ENCODE measurements at regions not wholly inside any gene's neighbourhood (a gene's known extent, or its start where the extent isn't known, plus 50 kb on each side); places are given as distances from the start of the nearest gene placed in this dataset.

- no peaks in the 10 kb centered on the region for H3K9me3 ChIP-seq (ENCODE audit: low read length)
- H3K9ac ChIP-seq (ENCODE audit: low read length): no peak overlapping the region
- no peaks in the 10 kb centered on the region for H3K9me2 ChIP-seq (replicated peaks; ENCODE audit: insufficient read depth, low read length)
- H4K20me1 ChIP-seq (ENCODE audit: insufficient read depth, low read depth, low read length): no peaks in the 10 kb centered on the region
- no peaks in the 10 kb centered on the region for H3K79me2 ChIP-seq (ENCODE audit: low read length)
- DNase-seq: no peak
- H3K4me3 ChIP-seq (ENCODE audit: low read length): no peak overlapping the region
- no peak overlapping the region for H3K4me2 ChIP-seq (ENCODE audit: low read depth, low read length, poor library complexity, severe bottlenecking)
- H3K4me1 ChIP-seq (ENCODE audit: low read length): no peaks in the 10 kb centered on the region
- no peak overlapping the region for H2AFZ ChIP-seq (ENCODE audit: low read length)
- no peaks in the 10 kb centered on the region for H3K36me3 ChIP-seq (ENCODE audit: insufficient read depth, low read length)
- H3K27ac ChIP-seq (ENCODE audit: low read length): no peak overlapping the region
- H3K27me3 ChIP-seq (ENCODE audit: low read length): no peaks in the 10 kb centered on the region
Observed at GRCh38 chr5:125298258-125298657, 551.8 kb upstream of the ZNF608 start.

GRCh38 chr5:125298746-125299379 lies 552.4 kb upstream of the ZNF608 start:
- H3K9ac ChIP-seq (ENCODE audit: low read length): no peak overlapping the region
- no peaks in the 10 kb centered on the region for H3K9me3 ChIP-seq (ENCODE audit: low read length)
- H3K9me2 ChIP-seq (replicated peaks; ENCODE audit: insufficient read depth, low read length): no peaks in the 10 kb centered on the region
- H3K27me3 ChIP-seq (ENCODE audit: low read length): no peaks in the 10 kb centered on the region
- no peaks in the 10 kb centered on the region for H3K36me3 ChIP-seq (ENCODE audit: insufficient read depth, low read length)
- no peaks in the 10 kb centered on the region for H3K79me2 ChIP-seq (ENCODE audit: low read length)
- H2AFZ ChIP-seq (ENCODE audit: low read length): no peak overlapping the region
- no peaks in the 10 kb centered on the region for H3K4me1 ChIP-seq (ENCODE audit: low read length)
- H3K4me2 ChIP-seq (ENCODE audit: low read depth, low read length, poor library complexity, severe bottlenecking): no peak overlapping the region
- no peak overlapping the region for H3K27ac ChIP-seq (ENCODE audit: low read length)
- DNase-seq: no peak
- no peak overlapping the region for H3K4me3 ChIP-seq (ENCODE audit: low read length)
- H4K20me1 ChIP-seq (ENCODE audit: insufficient read depth, low read depth, low read length): no peaks in the 10 kb centered on the region

GRCh38 chr5:125301711-125302110 lies 555.3 kb upstream of the ZNF608 start:
- no peaks in the 10 kb centered on the region for H3K27me3 ChIP-seq (ENCODE audit: low read length)
- no peak overlapping the region for H3K4me3 ChIP-seq (ENCODE audit: low read length)
- H3K79me2 ChIP-seq (ENCODE audit: low read length): no peaks in the 10 kb centered on the region
- DNase-seq: no peak
- no peak overlapping the region for H3K4me2 ChIP-seq (ENCODE audit: low read depth, low read length, poor library complexity, severe bottlenecking)
- H3K9me3 ChIP-seq (ENCODE audit: low read length): no peaks in the 10 kb centered on the region
- no peak overlapping the region for H3K27ac ChIP-seq (ENCODE audit: low read length)
- no peak overlapping the region for H2AFZ ChIP-seq (ENCODE audit: low read length)
- no peaks in the 10 kb centered on the region for H4K20me1 ChIP-seq (ENCODE audit: insufficient read depth, low read depth, low read length)
- no peaks in the 10 kb centered on the region for H3K4me1 ChIP-seq (ENCODE audit: low read length)
- no peaks in the 10 kb centered on the region for H3K9me2 ChIP-seq (replicated peaks; ENCODE audit: insufficient read depth, low read length)
- H3K9ac ChIP-seq (ENCODE audit: low read length): no peak overlapping the region
- H3K36me3 ChIP-seq (ENCODE audit: insufficient read depth, low read length): no peaks in the 10 kb centered on the region

GRCh38 chr5:125302577-125302976 lies 556.1 kb upstream of the ZNF608 start:
- Histone ChIP-seq H3K9me3 (ENCODE audit: low read length) (0 out of 2 replicates have a peak, but pooled peaks cover 3% of the 10 kb centered on the region), H3K4me3 (ENCODE audit: low read length) (no peak overlapping the region), H3K4me1 (ENCODE audit: low read length) (no peaks in the 10 kb centered on the region), H3K4me2 (ENCODE audit: low read depth, low read length, poor library complexity, severe bottlenecking) (no peak overlapping the region), H2AFZ (ENCODE audit: low read length) (no peak overlapping the region), H3K27me3 (ENCODE audit: low read length) (no peaks in the 10 kb centered on the region), H3K27ac (ENCODE audit: low read length) (no peak overlapping the region), H4K20me1 (ENCODE audit: insufficient read depth, low read depth, low read length) (no peaks in the 10 kb centered on the region), H3K9ac (ENCODE audit: low read length) (no peak overlapping the region), H3K9me2 (replicated peaks; ENCODE audit: insufficient read depth, low read length) (no peaks in the 10 kb centered on the region), H3K79me2 (ENCODE audit: low read length) (no peaks in the 10 kb centered on the region), H3K36me3 (ENCODE audit: insufficient read depth, low read length) (no peaks in the 10 kb centered on the region)
- DNase-seq: no peak

GRCh38 chr5:125306741-125307140 lies 560.3 kb upstream of the ZNF608 start:
- Histone ChIP-seq H3K79me2 (ENCODE audit: low read length) (no peaks in the 10 kb centered on the region), H3K36me3 (ENCODE audit: insufficient read depth, low read length) (no peaks in the 10 kb centered on the region), H4K20me1 (ENCODE audit: insufficient read depth, low read depth, low read length) (no peaks in the 10 kb centered on the region), H3K9ac (ENCODE audit: low read length) (no peak overlapping the region), H3K27ac (ENCODE audit: low read length) (no peak overlapping the region), H3K27me3 (ENCODE audit: low read length) (no peaks in the 10 kb centered on the region), H3K9me3 (ENCODE audit: low read length) (0 out of 2 replicates have a peak, but pooled peaks cover 5% of the 10 kb centered on the region), H3K4me1 (ENCODE audit: low read length) (no peaks in the 10 kb centered on the region), H3K4me2 (ENCODE audit: low read depth, low read length, poor library complexity, severe bottlenecking) (no peak overlapping the region), H3K9me2 (replicated peaks; ENCODE audit: insufficient read depth, low read length) (no peaks in the 10 kb centered on the region), H2AFZ (ENCODE audit: low read length) (no peak overlapping the region), H3K4me3 (ENCODE audit: low read length) (no peak overlapping the region)
- DNase-seq: no peak

GRCh38 chr5:125310749-125311148 lies 564.3 kb upstream of the ZNF608 start:
- H3K9ac ChIP-seq (ENCODE audit: low read length): no peak overlapping the region
- H3K9me2 ChIP-seq (replicated peaks; ENCODE audit: insufficient read depth, low read length): no peaks in the 10 kb centered on the region
- 0 out of 2 replicates have a peak, but pooled peaks cover 5% of the 10 kb centered on the region for H3K9me3 ChIP-seq (ENCODE audit: low read length)
- no peaks in the 10 kb centered on the region for H4K20me1 ChIP-seq (ENCODE audit: insufficient read depth, low read depth, low read length)
- no peak overlapping the region for H3K4me3 ChIP-seq (ENCODE audit: low read length)
- DNase-seq: no peak
- no peaks in the 10 kb centered on the region for H3K36me3 ChIP-seq (ENCODE audit: insufficient read depth, low read length)
- no peak overlapping the region for H3K27ac ChIP-seq (ENCODE audit: low read length)
- no peaks in the 10 kb centered on the region for H3K27me3 ChIP-seq (ENCODE audit: low read length)
- no peaks in the 10 kb centered on the region for H3K79me2 ChIP-seq (ENCODE audit: low read length)
- H2AFZ ChIP-seq (ENCODE audit: low read length): no peak overlapping the region
- no peaks in the 10 kb centered on the region for H3K4me1 ChIP-seq (ENCODE audit: low read length)
- no peak overlapping the region for H3K4me2 ChIP-seq (ENCODE audit: low read depth, low read length, poor library complexity, severe bottlenecking)

- Histone ChIP-seq H3K9me3 (ENCODE audit: low read length) (0 out of 2 replicates have a peak, but pooled peaks cover 5% of the 10 kb centered on the region), H3K4me2 (ENCODE audit: low read depth, low read length, poor library complexity, severe bottlenecking) (no peak overlapping the region), H3K27me3 (ENCODE audit: low read length) (no peaks in the 10 kb centered on the region), H3K79me2 (ENCODE audit: low read length) (no peaks in the 10 kb centered on the region), H3K9ac (ENCODE audit: low read length) (no peak overlapping the region), H3K27ac (ENCODE audit: low read length) (no peak overlapping the region), H3K9me2 (replicated peaks; ENCODE audit: insufficient read depth, low read length) (no peaks in the 10 kb centered on the region), H2AFZ (ENCODE audit: low read length) (no peak overlapping the region), H3K4me1 (ENCODE audit: low read length) (no peaks in the 10 kb centered on the region), H4K20me1 (ENCODE audit: insufficient read depth, low read depth, low read length) (no peaks in the 10 kb centered on the region), H3K36me3 (ENCODE audit: insufficient read depth, low read length) (no peaks in the 10 kb centered on the region), H3K4me3 (ENCODE audit: low read length) (no peak overlapping the region)
- DNase-seq: no peak
Observed at GRCh38 chr5:125311743-125312142, 565.3 kb upstream of the ZNF608 start.

- DNase-seq: no peak
- Histone ChIP-seq H3K36me3 (ENCODE audit: insufficient read depth, low read length) (no peaks in the 10 kb centered on the region), H3K4me3 (ENCODE audit: low read length) (no peak overlapping the region), H3K27ac (ENCODE audit: low read length) (no peak overlapping the region), H2AFZ (ENCODE audit: low read length) (no peak overlapping the region), H3K27me3 (ENCODE audit: low read length) (no peaks in the 10 kb centered on the region), H3K4me2 (ENCODE audit: low read depth, low read length, poor library complexity, severe bottlenecking) (no peak overlapping the region), H3K9me2 (replicated peaks; ENCODE audit: insufficient read depth, low read length) (no peaks in the 10 kb centered on the region), H3K9me3 (ENCODE audit: low read length) (no peaks in the 10 kb centered on the region), H3K4me1 (ENCODE audit: low read length) (no peaks in the 10 kb centered on the region), H3K79me2 (ENCODE audit: low read length) (no peaks in the 10 kb centered on the region), H4K20me1 (ENCODE audit: insufficient read depth, low read depth, low read length) (no peaks in the 10 kb centered on the region), H3K9ac (ENCODE audit: low read length) (no peak overlapping the region)
Observed at GRCh38 chr5:125313555-125313954, 567.1 kb upstream of the ZNF608 start.

Measured in Karpas-422 (cell line).